ENCODE measurements at regions not wholly inside any gene's neighbourhood (a gene's known extent, or its start where the extent isn't known, plus 50 kb on each side); places are given as distances from the start of the nearest gene placed in this dataset.

DNA sequence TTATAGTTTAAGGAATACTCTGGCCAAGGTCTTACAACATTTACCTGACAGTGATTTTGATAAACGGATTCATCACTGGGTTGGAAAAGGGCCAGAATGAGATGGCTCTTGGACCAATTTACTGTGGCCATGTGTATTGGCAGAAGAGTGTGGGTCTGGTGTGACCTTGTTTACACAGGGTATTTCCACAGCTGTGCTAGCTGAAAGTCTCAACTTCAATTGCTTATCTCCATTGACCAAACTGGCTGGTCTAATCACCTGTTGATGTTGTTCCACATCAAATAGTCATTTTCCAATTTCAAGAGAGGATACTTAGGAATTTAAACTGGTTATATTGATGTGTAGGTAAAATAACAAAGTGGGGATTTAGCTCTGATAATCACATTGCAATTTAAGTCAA lies 501.6 kb upstream of the MAP3K7 start:
- DNase-seq (ENCODE audit: low read depth, low spot score), result no peak

DNA sequence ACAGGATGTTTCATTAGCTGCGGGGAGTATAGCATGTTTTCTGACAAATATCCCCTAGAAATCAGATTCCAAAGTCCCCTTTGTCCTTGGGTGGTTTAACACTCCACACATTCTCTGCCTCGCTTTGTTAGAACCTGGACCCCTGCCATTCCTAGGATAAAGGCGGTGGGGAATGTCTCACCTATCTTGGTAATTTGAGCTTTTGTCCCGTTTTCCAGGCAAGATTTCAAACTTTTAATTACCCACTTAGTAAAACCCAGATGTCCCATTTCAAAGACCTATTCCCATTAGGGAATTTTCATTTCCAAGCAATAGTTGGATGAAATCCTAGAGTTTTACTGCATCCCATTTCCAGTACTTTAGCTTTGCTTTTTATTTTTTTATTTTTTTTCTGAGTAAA lies 501.0 kb upstream of the MAP3K7 start:
- DNase-seq (ENCODE audit: low read depth, low spot score), result peak; percentile 46

DNA sequence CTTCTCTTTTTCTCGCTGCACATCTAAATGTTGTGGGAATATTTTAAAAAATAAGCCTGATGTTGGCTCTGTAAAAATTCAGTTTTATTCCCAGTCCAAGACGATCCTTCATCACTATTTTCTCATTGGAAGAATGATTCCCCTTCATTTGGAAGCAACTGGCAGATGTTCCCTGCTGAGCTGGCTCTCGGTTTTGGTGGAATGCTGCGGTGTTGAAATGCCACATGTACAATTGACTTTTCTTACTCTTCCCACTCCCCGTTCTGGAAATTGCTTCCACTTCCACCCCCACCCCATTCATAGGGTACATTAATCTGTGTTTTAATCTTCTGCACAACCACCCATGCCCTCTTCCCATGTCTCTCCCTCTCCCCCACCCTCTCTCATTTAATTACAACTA lies 496.3 kb upstream of the MAP3K7 start:
- DNase-seq (ENCODE audit: low read depth, low spot score), result no peak

DNA sequence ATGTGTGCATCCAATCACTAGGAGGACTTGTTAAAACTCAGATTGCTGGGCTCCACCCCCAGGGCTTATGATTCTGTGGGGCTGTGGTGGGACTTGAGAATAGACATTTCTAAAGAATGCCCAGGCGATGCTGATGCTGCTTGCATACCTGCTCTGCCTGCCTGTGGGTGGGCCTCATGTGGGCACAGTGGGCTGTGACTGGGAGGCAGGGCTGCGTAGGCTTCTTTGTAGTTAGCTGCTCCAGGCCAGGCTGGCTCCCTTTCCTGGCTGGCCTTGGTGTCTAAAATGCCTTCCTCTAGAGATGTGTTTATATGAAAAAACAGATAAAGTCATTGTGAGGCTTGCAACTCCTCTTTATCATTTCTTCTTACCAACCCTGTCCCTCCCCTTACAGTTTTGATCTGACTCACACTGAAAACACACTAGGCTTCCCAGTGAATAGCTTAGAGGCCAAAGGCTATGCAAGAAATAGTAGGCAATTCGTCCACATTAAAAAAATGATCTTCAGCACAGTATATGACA lies 495.5 kb upstream of the MAP3K7 start:
- DNase-seq (ENCODE audit: low read depth, low spot score), result peak; percentile 35

DNA sequence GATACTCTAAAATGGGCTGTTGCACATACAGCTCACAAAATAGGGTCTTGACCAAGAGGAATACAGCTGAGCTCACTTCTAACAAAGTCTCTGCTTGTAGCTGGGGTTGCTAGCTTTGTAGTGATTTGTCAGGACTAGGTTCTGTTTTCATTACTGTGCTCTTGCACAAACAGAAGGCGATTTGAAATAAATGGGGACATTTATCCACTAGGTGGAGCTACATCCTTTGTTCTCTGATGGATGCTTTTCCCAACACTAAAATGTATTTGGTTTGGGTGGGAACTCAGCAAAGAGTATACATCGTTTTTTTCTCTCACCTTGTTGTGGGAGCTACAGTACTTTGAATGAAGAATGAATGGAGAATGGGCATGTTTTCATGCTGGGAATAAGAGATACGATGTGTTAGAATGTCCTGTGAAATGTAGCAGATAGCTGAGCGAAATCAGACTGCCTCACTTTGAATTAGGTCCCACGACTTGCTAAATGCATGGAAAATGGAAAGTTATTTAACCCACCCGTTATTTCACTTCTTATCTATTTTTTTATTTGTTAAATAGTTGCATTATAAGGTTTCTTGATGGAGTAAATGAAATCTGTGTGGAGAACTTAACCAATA lies 494.7 kb upstream of the MAP3K7 start:
- DNase-seq (ENCODE audit: low read depth, low spot score), result peak; percentile 61

DNA sequence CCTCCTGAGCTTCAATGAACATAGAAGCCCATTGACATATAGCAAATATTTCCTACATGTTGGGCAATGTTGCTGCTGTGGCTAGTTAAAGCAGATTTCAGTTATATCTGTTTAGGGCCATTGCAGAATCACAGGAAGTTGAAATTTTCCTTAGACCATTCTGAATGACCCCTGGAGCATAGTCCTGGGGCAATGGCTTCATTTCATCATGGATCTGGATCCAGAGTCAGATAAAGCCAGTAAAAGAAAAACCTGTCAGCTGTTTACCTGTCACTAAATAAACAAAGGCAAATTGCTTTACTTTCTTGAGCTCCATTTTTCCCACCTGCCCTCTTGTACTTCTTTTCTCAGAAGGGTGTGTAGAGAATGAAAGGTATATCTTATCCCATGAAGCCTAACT lies 494.0 kb upstream of the MAP3K7 start:
- DNase-seq (ENCODE audit: low read depth, low spot score), result no peak

DNA sequence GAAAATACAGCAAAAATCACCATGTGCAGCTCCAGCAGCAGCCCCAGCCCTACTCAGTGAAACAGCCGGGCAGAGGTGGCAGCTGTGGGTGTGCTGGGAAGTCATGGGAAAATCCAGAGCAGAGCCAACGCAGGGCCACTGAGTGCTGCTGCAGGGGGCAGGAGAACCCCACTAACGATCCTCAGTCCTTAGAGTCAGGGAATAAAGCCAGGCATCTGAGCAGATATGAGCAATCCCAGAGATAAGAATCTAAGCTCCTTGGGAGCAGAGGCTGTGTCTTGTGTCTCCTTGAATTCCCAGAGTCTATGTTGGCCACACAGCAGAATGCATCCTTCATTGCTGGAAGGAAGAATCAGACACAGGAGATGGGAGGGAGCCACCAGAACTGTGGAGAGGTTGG lies 493.1 kb upstream of the MAP3K7 start:
- DNase-seq (ENCODE audit: low read depth, low spot score), result peak; percentile 50

DNA sequence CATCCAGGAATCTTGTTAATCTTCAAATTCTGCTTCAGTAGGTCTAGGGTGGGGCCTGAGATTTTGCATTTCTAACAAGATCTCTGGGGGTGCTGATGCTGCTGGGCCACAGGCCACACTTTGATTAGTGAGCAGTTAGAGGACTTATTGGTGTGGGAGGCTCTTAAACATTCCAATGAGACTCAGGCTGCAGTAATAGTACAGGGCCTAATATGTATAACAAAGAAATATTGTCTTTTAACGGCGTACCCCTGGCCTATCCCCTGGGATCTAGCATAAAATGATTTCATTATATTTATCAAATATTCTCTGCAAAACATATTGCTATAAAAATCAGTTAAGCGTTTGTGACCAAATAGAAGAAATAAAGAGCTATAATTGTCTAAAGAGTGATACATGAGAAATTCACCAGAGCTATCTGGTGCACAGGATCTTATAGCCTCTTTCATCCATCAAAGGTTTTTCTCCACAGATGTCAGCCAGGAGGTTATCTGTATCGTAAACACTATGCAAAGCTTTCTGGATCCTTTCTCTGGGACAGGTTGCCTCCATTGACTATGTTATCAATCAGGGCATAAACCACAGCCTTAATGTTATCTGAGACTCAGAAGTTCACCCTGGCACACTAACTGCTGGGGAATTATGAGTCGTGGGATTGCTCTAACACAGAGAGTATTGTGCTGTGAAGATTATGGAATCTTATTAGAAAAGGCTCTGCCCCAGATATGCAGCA lies 488.5 kb upstream of the MAP3K7 start:
- DNase-seq (ENCODE audit: low read depth, low spot score), result no peak

DNA sequence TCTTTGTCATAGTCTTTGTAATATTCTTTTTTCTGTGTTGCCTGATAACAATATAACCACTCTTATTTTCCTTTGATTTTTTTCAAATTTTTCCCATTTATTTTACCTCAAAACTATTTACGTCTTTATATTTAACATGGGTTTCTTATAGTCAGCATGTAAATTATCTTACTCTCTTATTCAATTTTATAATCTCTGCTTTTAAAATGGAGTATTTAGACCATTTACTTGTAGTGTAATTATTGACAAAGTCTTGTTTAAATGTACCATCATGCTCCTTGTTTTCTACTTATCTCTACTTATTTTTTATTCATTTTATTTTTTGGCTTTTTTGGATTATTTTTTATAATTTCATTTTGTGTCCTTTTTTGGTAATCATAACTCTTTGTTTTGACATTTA lies 476.5 kb upstream of the MAP3K7 start:
- DNase-seq (ENCODE audit: low read depth, low spot score), result no peak

DNA sequence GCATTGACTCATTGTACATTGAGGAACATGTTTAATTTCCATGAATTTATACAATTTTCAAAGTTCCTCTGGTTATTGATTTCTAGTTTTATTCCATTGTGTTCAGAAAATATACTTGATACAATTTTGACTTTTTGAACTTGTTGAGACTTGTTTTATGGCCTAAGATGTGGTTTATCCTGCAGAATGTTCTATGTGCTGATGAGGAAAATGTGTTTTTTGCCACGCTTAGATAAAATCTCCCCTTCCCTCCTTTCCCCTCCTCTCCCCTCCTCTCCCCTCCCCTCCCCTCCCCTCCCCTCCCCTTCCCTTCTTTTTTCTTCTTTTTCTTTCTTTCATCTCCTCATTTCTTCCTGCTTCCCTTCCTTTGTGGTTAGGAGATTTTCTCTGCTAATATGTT lies 470.8 kb upstream of the MAP3K7 start:
- no peak for DNase-seq (ENCODE audit: low read depth, low spot score)

DNA sequence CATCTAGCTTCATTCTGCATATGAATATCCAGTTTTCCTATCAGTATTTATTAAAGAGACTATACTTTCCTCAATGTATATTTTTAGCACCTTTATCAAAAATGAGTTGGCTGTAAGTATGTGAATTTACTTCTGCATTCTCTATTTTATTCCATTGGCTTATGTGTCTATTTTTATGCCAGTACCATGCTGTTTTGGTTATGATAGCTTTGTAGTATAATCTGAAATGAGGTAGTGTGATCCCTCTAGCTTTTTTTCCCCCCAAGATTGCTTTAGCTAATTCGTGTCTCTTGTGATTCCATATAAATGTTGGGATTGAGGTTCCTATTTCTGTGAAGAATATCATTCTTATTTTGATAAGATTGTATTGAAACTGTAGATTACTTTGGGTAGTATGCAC lies 469.1 kb upstream of the MAP3K7 start:
- no peak for DNase-seq (ENCODE audit: low read depth, low spot score)

DNA sequence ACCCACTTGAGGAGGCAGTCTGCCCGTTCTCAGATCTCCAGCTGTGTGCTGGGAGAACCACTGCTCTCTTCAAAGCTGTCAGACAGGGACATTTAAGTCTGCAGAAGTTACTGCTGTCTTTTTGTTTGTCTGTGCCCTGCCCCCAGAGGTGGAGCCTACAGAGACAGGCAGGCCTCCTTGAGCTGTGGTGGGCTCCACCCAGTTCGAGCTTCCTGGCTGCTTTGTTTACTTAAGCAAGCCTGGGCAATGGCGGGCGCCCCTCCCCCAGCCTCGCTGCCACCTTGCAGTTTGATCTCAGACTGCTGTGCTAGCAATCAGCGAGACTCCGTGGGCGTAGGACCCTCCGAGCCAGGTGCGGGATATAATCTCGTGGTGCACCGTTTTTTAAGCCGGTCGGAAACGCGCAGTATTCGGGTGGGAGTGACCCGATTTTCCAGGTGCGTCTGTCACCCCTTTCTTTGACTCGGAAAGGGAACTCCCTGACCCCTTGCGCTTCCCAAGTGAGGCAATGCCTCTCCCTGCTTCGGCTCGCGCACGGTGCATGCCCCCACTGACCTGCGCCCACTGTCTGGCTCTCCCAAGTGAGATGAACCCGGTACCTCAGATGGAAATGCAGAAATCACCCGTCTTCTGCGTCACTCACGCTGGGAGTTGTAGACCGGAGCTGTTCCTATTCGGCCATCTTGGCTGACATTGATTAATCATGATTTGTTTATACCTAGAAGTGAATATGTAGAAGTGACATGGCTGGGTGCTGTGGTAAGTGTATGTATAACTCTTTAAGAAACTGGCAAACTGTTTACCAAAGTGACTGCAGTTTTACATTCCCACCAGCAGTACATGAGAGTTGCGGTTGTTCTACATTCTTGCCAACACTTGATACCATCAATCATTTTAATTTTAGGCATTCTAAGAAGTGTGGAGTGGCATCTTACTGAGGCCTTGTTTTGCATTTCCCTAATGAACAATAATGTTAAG lies 465.9 kb upstream of the MAP3K7 start:
- peak; percentile 30 for DNase-seq (ENCODE audit: low read depth, low spot score)

DNA sequence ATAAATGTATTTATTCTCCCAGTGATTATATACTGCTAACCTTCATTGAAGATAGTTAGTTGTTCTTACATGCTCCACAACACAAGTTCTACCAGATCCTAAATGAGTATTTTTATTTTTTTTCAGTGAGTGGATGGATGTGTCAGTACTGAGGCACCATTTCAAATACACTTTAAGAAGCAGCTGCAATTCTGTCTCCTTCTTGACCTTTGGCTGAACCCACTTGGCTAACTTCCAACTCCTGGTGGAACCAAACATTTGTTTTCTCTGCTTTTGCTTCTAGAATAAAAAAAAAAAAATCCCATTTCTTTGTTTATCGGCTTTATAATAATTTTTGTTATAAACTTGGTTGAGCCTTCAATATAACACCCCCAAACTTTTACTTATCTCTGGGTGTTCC lies 458.3 kb upstream of the MAP3K7 start:
- DNase-seq (ENCODE audit: low read depth, low spot score), result no peak

DNA sequence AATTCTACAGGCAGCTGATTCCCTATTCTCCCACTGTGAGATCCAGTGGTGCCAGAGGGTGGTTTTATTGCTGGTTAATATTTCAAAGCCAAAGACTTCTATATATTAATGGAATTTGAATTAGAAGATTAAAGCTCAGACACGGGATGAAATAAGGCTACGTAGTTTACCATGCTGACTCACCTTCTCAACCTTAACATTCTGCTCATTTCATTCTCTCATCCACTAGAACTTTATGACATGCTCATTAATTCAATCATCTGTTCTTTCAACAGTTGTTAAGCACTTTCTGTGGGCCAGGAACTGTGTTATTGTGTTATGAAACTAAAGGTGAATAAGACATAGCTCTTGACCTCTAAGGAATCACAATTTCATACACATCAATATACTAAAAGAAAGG lies 456.9 kb upstream of the MAP3K7 start:
- DNase-seq (ENCODE audit: low read depth, low spot score), result no peak

DNA sequence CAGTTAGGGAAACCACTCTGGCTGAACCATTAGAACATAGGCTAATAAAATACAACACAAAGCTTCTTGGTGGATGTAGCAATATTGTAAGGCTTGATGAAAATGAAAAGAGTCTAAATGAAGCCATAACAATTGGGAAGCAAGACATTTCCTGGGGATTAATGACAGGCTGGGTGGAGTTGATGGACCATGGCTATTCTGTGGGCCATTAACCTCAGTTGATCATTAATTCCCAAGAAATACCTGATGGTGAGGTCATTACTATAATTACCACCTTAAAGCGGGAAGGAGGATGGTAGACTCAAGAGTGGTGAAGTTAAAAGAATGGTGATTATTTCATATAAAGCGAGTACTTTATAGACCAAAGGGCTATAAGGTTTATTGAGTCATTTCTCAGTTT lies 455.8 kb upstream of the MAP3K7 start:
- no peak for DNase-seq (ENCODE audit: low read depth, low spot score)

DNA sequence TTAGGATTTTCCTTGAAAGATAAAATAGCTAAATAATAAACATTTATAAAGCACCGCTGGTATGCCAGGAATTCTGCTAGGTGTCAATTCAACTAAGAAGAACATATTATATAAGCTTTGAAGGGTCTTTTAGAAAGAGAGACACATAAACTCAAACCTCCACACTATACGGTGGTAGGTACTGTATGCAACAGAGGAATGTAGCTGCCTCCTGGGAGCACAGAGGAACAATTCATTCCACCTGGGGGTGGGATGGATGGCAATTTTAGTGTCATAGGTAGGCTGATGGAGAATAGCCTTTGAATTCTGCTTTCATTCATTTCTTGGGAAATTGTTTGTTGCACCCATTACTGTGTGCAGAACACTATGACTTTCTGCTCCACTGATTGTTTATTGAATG lies 447.1 kb upstream of the MAP3K7 start:
- no peak for DNase-seq (ENCODE audit: low read depth, low spot score)

DNA sequence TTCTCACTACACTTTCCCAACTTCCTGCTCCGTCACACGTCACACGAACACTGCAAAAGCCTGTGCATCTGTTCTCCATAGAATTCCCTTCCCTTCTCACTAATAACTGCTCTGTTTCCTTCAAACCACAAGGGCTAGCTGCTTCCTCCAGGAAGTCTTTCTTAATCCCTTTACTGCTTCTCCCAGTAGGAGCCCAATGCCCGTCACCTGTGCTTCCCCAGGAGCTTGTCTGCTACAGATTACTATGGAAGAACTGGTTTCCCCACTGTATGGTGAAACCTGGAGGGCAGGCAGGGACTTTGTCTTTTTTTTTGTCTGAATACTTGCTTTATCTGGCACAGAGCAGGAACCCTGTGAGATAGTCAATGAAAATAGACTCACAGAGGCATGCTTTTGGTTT lies 444.7 kb upstream of the MAP3K7 start:
- DNase-seq (ENCODE audit: low read depth, low spot score), result peak; percentile 61

DNA sequence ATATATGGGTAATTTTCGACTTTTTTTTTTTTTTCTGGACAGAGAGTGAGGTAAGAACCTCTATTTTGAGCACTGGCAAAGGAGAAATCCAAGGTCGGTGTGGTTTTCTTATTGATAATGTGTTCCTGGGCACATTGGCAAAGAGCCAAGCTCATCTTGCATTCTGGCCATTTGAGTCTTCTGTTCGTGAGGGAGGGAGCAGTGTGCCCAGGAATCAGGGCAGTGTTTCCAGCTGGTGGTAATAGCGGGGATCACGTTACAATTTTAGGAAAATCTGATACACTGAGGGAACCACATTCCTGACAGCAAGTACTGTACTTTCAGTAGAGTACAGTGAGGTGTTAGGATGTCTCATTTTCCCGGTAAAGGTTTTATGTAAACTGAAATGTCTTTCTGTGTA lies 442.3 kb upstream of the MAP3K7 start:
- no peak for DNase-seq (ENCODE audit: low read depth, low spot score)

DNA sequence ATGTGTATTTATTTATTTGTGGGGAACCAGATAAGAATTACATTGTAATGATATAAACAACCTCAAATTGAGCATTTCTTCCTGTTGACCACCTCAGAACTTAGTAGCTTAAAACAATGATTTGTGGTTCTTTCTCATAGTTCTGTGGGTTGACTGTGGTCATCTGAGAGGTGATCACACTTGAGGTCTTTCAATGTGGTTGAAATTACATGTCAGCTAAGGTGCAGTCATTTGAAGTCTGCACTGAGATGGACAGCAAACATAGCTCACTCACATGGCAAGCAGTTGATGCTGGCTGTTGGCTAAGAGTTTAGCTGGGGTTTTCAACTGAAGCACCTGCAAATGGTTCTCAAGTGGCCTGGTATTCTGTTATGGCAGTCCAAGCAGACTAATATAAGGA lies 436.7 kb upstream of the MAP3K7 start:
- DNase-seq (ENCODE audit: low read depth, low spot score), result no peak

DNA sequence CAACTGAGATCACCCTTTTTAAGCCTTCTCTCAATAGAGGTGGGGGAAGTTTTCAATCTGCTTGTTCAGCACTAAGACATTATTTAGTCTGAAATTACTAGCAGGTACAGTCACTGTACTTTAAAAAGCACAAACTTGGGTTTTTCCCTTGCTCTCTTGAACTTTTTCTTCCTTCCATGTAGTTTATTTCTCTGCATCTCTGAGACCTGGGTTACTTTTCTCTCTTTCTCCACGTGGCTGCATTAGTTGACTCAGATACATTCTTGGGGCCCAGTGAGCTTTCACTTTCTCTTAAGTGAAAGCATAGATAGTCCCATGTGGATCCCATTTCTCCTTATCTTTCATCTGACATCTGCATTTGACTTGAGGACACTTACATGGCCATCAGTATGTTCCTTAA lies 433.9 kb upstream of the MAP3K7 start:
- DNase-seq (ENCODE audit: low read depth, low spot score), result no peak

DNA sequence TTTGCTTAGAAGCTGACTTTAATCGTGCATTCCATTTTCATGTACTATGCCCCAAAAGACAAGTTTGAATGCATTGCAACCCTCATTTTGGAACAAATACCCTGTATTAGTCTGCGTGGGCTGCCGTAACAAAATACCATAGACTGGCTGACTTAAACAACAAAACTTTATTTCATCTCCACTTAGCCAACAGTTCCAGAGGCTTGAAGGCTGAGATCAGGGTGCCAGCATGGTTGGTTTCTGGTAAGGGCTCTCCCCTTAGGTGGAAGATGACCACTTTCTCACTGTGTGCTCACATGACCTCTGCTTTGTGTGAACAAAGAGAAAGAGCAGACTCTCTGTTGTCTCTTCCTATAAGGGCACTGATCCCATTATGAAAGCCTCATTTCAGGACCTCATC lies 431.7 kb upstream of the MAP3K7 start:
- no peak for DNase-seq (ENCODE audit: low read depth, low spot score)

DNA sequence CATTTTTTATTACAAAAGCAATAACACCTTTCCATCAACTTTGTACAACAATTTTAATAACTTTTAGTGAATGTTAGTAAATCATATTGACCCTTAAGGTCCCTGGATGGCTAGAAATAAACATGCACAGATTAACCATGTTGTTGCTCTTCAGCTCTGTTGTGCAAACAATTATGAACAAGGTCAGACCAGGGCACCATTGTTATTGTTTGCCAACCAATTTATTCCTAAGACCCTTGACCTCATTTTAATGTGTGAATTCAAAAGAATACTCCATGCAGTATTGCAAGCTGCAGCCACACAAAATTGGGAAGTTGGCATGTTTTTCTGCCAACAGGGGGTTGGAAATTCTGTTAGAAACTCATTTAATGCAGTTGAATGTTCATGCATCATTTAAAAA lies 426.6 kb upstream of the MAP3K7 start:
- DNase-seq (ENCODE audit: low read depth, low spot score), result no peak

Measured in ELF-1 (cell line).